Left lung (tissue), 4 donors: ENCODE measurements at regions not wholly inside any gene's neighbourhood (a gene's known extent, or its start where the extent isn't known, plus 50 kb on each side); places are given as distances from the start of the nearest gene placed in this dataset.
A peak's percentile ranks its signal among the peaks of the same experiment; 100 is the strongest.
"Not testable (repeated sequence)": the region's sequence is repeated elsewhere in the genome, so short reads cannot be mapped to it uniquely, and the experiment has no call there.

ENCODE experiments used
- ATAC-seq: fragments of 200-7000 bp; cut with Tn5 transposase; one replicate; pipeline ENCODE4 v1.9.1; 2020; ENCODE audit warnings: moderate library complexity
- DNase-seq, 4 donors: peaks; one replicate each; pipeline ENCODE4 v3.0.0-alpha.2; 2013 to 2020
- H3K27ac ChIP-seq, 2 donors: fragments of 200-600 bp; sonication (generic) in 1 of 2; one replicate each; pipeline versions ENCODE4 v1.5.0 to v1.8.0; 2020 to 2021
- H3K27me3 ChIP-seq, 2 donors: fragments of 200-600 bp; sonication (generic) in 1 of 2; one replicate each; pipeline versions ENCODE4 v1.5.0 to v1.8.0; 2020 to 2021
- H3K36me3 ChIP-seq, 2 donors: fragments of 200-600 bp; sonication (generic) in 1 of 2; one replicate each; pipeline versions ENCODE4 v1.5.0 to v1.8.0; 2020 to 2021
- H3K4me1 ChIP-seq, 2 donors: fragments of 200-600 bp; one replicate each; pipeline ENCODE4 v1.8.0; 2021
- H3K4me3 ChIP-seq, 2 donors: fragments of 200-600 bp; sonication (generic) in 1 of 2; one replicate each; pipeline versions ENCODE4 v1.5.0 to v1.8.0; 2020 to 2021; ENCODE audit warnings: mild to moderate bottlenecking in 1 of 2
- H3K9me3 ChIP-seq, 2 donors: fragments of 200-600 bp; sonication (generic) in 1 of 2; one replicate each; pipeline versions ENCODE4 v1.5.0 to v1.8.0; 2020 to 2021
- CTCF ChIP-seq, 2 donors: fragments of 200-600 bp; sonication (generic) in 1 of 2; IDR thresholded peaks; one replicate each; pipeline versions ENCODE4 v1.5.0 to v1.8.0; 2021; ENCODE audit warnings: antibody characterized with exemption in 2 of 2
- intact Hi-C, 2 donors: fragments of 100-400 bp; cut with DNase I; formaldehyde crosslinking; loops; one replicate each; pipeline versions ENCODE4 v1.11.2 to v1.14.2; 2022
- donor health status: DM: no; HTN: yes; CAD: no.
- donor health status: DM: no; HTN: no; CAD: no.

- no peak for DNase-seq
- Histone ChIP-seq H3K9me3 (no peaks in the 10 kb centered on the region), H3K36me3 (no peaks in the 10 kb centered on the region), H3K27me3 (no peaks in the 10 kb centered on the region), H3K4me3 (no peak overlapping the region), H3K4me1 (peaks cover 0 to 9% of the 10 kb centered on the region in 2 donors), H3K27ac (no peak overlapping the region)
- no peak for ATAC-seq
- no peak for TF ChIP-seq CTCF (IDR thresholded peaks at IDR 0.05)
- intact Hi-C loops = no loop called here
Measured at GRCh38 chr5:100646691-100647090, 111.5 kb downstream of the FAM174A start.

DNA sequence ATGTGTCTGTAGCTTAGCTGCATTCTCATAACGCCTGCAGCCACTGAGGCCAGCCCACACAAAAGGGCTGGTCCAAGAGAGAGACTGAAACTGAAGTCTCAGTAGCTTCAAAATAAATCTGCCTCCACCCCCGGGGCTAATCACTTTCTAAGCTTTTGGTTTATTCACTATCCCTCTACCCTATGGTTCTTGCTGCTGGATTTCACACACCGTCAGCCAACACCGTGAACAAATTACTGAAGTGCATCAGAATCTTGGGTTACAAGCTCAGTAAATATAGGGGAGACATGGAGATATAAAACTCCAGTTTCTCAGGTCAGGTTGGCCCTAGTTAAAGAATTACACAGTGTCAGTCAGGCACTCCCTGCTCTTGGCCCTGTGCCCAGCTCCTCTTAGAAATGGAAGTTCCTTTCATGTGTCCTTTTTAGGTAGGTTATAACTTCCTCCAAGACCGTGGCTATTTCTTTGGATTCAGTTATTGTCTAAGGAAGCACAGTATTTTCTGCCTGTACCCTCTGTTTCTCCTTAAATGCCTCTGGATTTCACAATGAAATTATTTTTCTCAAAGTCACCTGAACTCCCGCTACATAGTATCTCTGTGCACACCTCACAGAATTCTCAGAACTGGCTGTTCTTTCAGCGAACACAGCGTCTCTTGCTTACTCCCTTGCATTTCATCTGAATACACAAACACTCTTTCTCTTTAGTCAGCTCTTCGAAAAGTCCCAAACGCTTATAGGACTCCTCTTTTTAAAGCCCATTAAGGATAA, 112.5 kb downstream of the FAM174A start:
- H3K4me1 ChIP-seq = peaks cover 0 to 9% of the 10 kb centered on the region in 2 donors
- ATAC-seq = peak; percentile 82
- H3K27ac ChIP-seq = no peak overlapping the region
- intact Hi-C loops = no loop called here
- TF ChIP-seq CTCF (IDR thresholded peaks at IDR 0.05) = no peak
- no peak overlapping the region for H3K4me3 ChIP-seq
- no peaks in the 10 kb centered on the region for H3K9me3 ChIP-seq
- H3K27me3 ChIP-seq = no peaks in the 10 kb centered on the region
- peak; percentile 12 to 80 (median 61) for DNase-seq
- no peaks in the 10 kb centered on the region for H3K36me3 ChIP-seq

DNA sequence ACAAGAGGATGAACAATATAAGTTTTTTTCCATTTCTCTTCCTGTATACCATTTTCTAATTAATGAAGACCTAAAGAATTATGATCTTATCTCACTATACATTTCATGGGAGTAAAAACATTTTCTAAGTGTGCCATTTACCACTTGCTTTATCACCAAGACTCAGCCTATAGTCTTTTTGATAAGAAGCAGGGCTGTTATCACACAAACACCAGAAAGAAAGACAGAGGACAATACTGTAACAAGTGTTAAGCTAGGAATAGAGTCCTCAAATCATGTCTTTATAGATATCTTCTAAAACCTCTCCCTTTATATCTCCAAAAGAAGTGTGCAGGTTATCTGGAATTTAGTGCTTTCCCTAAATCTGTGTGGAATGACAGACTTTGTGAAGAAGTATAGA, 119.7 kb downstream of the FAM174A start:
- ATAC-seq (no peak), DNase-seq (no peak)
- intact Hi-C loops = no loop called here
- no peak overlapping the region for H3K27ac ChIP-seq
- H3K27me3 ChIP-seq = no peaks in the 10 kb centered on the region
- no peaks in the 10 kb centered on the region for H3K9me3 ChIP-seq
- no peak overlapping the region for H3K4me3 ChIP-seq
- no peaks in the 10 kb centered on the region for H3K4me1 ChIP-seq
- no peaks in the 10 kb centered on the region for H3K36me3 ChIP-seq
- TF ChIP-seq CTCF (IDR thresholded peaks at IDR 0.05) = no peak

- H3K4me3 ChIP-seq, H3K36me3 ChIP-seq, H3K4me1 ChIP-seq, H3K27ac ChIP-seq, intact Hi-C loops, H3K9me3 ChIP-seq, H3K27me3 ChIP-seq, ATAC-seq: not testable (repeated sequence)
- peak in 1 of 4 donors; percentile 49 for DNase-seq
Measured at GRCh38 chr5:100656771-100657170, 121.6 kb downstream of the FAM174A start.

GRCh38 chr5:100659080-100659795, 124.1 kb downstream of the FAM174A start:
- ATAC-seq = no peak
- Histone ChIP-seq H3K36me3 (no peaks in the 10 kb centered on the region), H3K27ac (no peak overlapping the region), H3K4me3 (no peak overlapping the region), H3K27me3 (no peaks in the 10 kb centered on the region), H3K4me1 (no peaks in the 10 kb centered on the region), H3K9me3 (no peaks in the 10 kb centered on the region)
- no peak for DNase-seq
- no peak for TF ChIP-seq CTCF (IDR thresholded peaks at IDR 0.05)
- intact Hi-C loops = no loop called here
